NCI-H82 (cell line): ENCODE measurements at regions not wholly inside any gene's neighbourhood (a gene's known extent, or its start where the extent isn't known, plus 50 kb on each side); places are given as distances from the start of the nearest gene placed in this dataset.

ENCODE experiments used
- DNase-seq: peaks from one replicate; lab custom pipeline; 2025; lab: John Stamatoyannopoulos, UW

GRCh38 chr14:38150075-38150474 is 57.6 kb upstream of the SSTR1 start:
- DNase-seq: no peak
